PC-3 (cell line): ENCODE measurements at regions not wholly inside any gene's neighbourhood (a gene's known extent, or its start where the extent isn't known, plus 50 kb on each side); places are given as distances from the start of the nearest gene placed in this dataset.

ENCODE experiments used
- ATAC-seq: fragments of 200-7000 bp; cut with Tn5 transposase; 2 replicates; pipeline ENCODE4 v1.9.1; 2020; ENCODE audit warnings: mild to moderate bottlenecking, moderate library complexity
- BruUV-seq: library from RNA; stranded (reverse); fragments of 400-500 nt; replicated peaks from 2 replicates; lab custom pipeline; 2021; lab: Mats Ljungman, UMichigan
- CTCF ChIA-PET: fragments of 300-600 bp; sonication (Branson Sonifier 250); formaldehyde crosslinking; loops from one replicate; lab custom pipeline; 2022; ENCODE audit warnings: antibody characterized with exemption; lab: Charles Lee
- POLR2A ChIA-PET: fragments of 300-600 bp; sonication (Branson Sonifier 250); formaldehyde crosslinking; loops from one replicate; lab custom pipeline; 2022; ENCODE audit warnings: antibody characterized with exemption; ENCODE audit not compliant: unreplicated experiment; lab: Charles Lee
- DNase-seq: peaks from one replicate; pipeline ENCODE4 v3.0.0-alpha.2; 2015
- H2AFZ ChIP-seq: fragments of 300-600 bp; sonication (generic); 2 replicates; pipeline ENCODE4 v1.6.0; 2016; ENCODE audit warnings: antibody characterized with exemption, low read length
- H3F3A ChIP-seq: fragments of 300-600 bp; sonication (generic); one replicate; pipeline ENCODE4 v1.6.0; 2017; ENCODE audit warnings: antibody characterized with exemption, low read length, control low read depth, mild to moderate bottlenecking; ENCODE audit not compliant: unreplicated experiment
- H3K27ac ChIP-seq: fragments of 300-600 bp; sonication (generic); 2 replicates; pipeline ENCODE4 v1.5.1; 2016; ENCODE audit warnings: mild to moderate bottlenecking, low read length
- H3K27me3 ChIP-seq: fragments of 300-600 bp; sonication (generic); 2 replicates; pipeline ENCODE4 v1.6.1; 2016; ENCODE audit warnings: low read length, mixed read lengths
- H3K36me3 ChIP-seq: fragments of 300-600 bp; sonication (generic); 2 replicates; pipeline ENCODE4 v1.6.1; 2016; ENCODE audit warnings: low read depth, mixed run types, low read length, mixed read lengths
- H3K4me1 ChIP-seq: fragments of 300-600 bp; sonication (generic); 2 replicates; pipeline ENCODE4 v1.5.1; 2016; ENCODE audit warnings: low read length; ENCODE audit not compliant: insufficient read depth
- H3K4me2 ChIP-seq: fragments of 300-600 bp; sonication (generic); 2 replicates; pipeline ENCODE4 v1.6.0; 2016; ENCODE audit warnings: low read length
- H3K4me3 ChIP-seq: fragments of 300-600 bp; sonication (generic); 2 replicates; pipeline ENCODE4 v1.5.1; 2016; ENCODE audit warnings: mild to moderate bottlenecking, low read length, mixed read lengths
- H3K79me2 ChIP-seq: fragments of 300-600 bp; sonication (generic); 2 replicates; pipeline ENCODE4 v1.6.1; 2017; ENCODE audit warnings: low read length, mixed read lengths
- H3K9ac ChIP-seq: fragments of 300-600 bp; sonication (generic); 2 replicates; pipeline ENCODE4 v1.6.0; 2016; ENCODE audit warnings: mild to moderate bottlenecking, low read length
- H3K9me2 ChIP-seq: fragments of 300-600 bp; sonication (generic); replicated peaks from 2 replicates; pipeline ENCODE4 v1.6.1; 2016; ENCODE audit warnings: mixed run types, low read length, mixed read lengths
- H3K9me3 ChIP-seq: fragments of 300-600 bp; sonication (generic); 2 replicates; pipeline ENCODE4 v1.6.1; 2016; ENCODE audit warnings: low read length, mixed read lengths
- H4K20me1 ChIP-seq: fragments of 300-600 bp; sonication (generic); 2 replicates; pipeline ENCODE4 v1.6.1; 2016; ENCODE audit warnings: low read length, mixed read lengths
- EZH2 ChIP-seq: fragments of 300-600 bp; sonication (generic); IDR thresholded peaks from one replicate; pipeline ENCODE4 v1.6.1; 2017; ENCODE audit warnings: antibody characterized with exemption, mild to moderate bottlenecking, low read length; ENCODE audit not compliant: unreplicated experiment
- EZH2phosphoT487 ChIP-seq: fragments of 300-600 bp; sonication (generic); IDR thresholded peaks from 2 replicates; pipeline ENCODE4 v1.6.1; 2018; ENCODE audit warnings: mild to moderate bottlenecking, antibody characterized with exemption, low read length, borderline replicate concordance
- intact Hi-C: fragments of 100-400 bp; cut with micrococcal nuclease; formaldehyde crosslinking; loops from 2 replicates; pipeline ENCODE4 v1.9.0; 2023
- TF ChIP-seq, protein P1 (sequence below): fragments of 300-600 bp; sonication (generic); conservative IDR thresholded peaks from 2 replicates; pipeline ENCODE4 v1.5.1; 2017; ENCODE audit warnings: antibody characterized with exemption, low read depth, mild to moderate bottlenecking, low read length

- TF ChIP-seq EZH2, result no peak
- TF ChIP-seq EZH2phosphoT487, result no peak
- TF ChIP-seq, protein P1, sequence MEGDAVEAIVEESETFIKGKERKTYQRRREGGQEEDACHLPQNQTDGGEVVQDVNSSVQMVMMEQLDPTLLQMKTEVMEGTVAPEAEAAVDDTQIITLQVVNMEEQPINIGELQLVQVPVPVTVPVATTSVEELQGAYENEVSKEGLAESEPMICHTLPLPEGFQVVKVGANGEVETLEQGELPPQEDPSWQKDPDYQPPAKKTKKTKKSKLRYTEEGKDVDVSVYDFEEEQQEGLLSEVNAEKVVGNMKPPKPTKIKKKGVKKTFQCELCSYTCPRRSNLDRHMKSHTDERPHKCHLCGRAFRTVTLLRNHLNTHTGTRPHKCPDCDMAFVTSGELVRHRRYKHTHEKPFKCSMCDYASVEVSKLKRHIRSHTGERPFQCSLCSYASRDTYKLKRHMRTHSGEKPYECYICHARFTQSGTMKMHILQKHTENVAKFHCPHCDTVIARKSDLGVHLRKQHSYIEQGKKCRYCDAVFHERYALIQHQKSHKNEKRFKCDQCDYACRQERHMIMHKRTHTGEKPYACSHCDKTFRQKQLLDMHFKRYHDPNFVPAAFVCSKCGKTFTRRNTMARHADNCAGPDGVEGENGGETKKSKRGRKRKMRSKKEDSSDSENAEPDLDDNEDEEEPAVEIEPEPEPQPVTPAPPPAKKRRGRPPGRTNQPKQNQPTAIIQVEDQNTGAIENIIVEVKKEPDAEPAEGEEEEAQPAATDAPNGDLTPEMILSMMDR, result no peak
- no peak overlapping the region for H3K9ac ChIP-seq
- ATAC-seq, result no peak
- ChIA-PET CTCF (no interaction called here), POLR2A (no interaction called here)
- H3K36me3 ChIP-seq, result no peaks in the 10 kb centered on the region
- no peaks in the 10 kb centered on the region for H3K79me2 ChIP-seq
- H3K4me3 ChIP-seq, result no peak overlapping the region
- H3K9me2 ChIP-seq, result no peaks in the 10 kb centered on the region
- no peak overlapping the region for H3K4me2 ChIP-seq
- no peaks in the 10 kb centered on the region for H4K20me1 ChIP-seq
- H3F3A ChIP-seq, result no peaks in the 10 kb centered on the region
- no peak overlapping the region for H3K27ac ChIP-seq
- no peaks in the 10 kb centered on the region for H3K9me3 ChIP-seq
- no peak for DNase-seq
- no TSS peak for BruUV-seq
- intact Hi-C loops, result no loop called here
- no peak overlapping the region for H2AFZ ChIP-seq
- H3K4me1 ChIP-seq, result no peaks in the 10 kb centered on the region
- peaks cover 47% of the 10 kb centered on the region for H3K27me3 ChIP-seq
Observed at GRCh38 chr1:112056354-112056753, 66.9 kb upstream of the KCND3 start.

GRCh38 chr1:112057736-112058135, 68.3 kb upstream of the KCND3 start:
- CTCF ChIA-PET, result no interaction called here

GRCh38 chr1:112058815-112059450, 69.5 kb upstream of the KCND3 start:
- ChIA-PET POLR2A (no interaction called here), CTCF (no interaction called here)
- no peaks in the 10 kb centered on the region for H3K4me1 ChIP-seq
- BruUV-seq, result no TSS peak
- TF ChIP-seq EZH2phosphoT487, result no peak
- TF ChIP-seq, protein P1, result 0 out of 2 replicates have a peak, but pooled peaks have one; percentile 19
- TF ChIP-seq EZH2, result no peak
- H3K36me3 ChIP-seq, result no peaks in the 10 kb centered on the region
- no peaks in the 10 kb centered on the region for H3F3A ChIP-seq
- DNase-seq (no peak), ATAC-seq (no peak)
- no peaks in the 10 kb centered on the region for H3K9me2 ChIP-seq
- peaks cover 63% of the 10 kb centered on the region for H3K27me3 ChIP-seq
- no peak overlapping the region for H3K9ac ChIP-seq
- H3K4me2 ChIP-seq, result no peak overlapping the region
- no peak overlapping the region for H2AFZ ChIP-seq
- no peaks in the 10 kb centered on the region for H3K79me2 ChIP-seq
- no peaks in the 10 kb centered on the region for H4K20me1 ChIP-seq
- no peaks in the 10 kb centered on the region for H3K9me3 ChIP-seq
- H3K4me3 ChIP-seq, result no peak overlapping the region
- intact Hi-C loops, result no loop called here
- no peak overlapping the region for H3K27ac ChIP-seq

More at GRCh38 chr1:112057736-112058135, 68.3 kb upstream of the KCND3 start:
- Histone ChIP-seq H3K36me3 (no peaks in the 10 kb centered on the region), H3F3A (no peaks in the 10 kb centered on the region), H3K9me2 (no peaks in the 10 kb centered on the region), H3K9me3 (no peaks in the 10 kb centered on the region), H3K27me3 (peaks cover 52% of the 10 kb centered on the region), H3K4me1 (no peaks in the 10 kb centered on the region), H3K9ac (no peak overlapping the region), H2AFZ (no peak overlapping the region), H4K20me1 (no peaks in the 10 kb centered on the region), H3K4me2 (no peak overlapping the region), H3K4me3 (no peak overlapping the region), H3K79me2 (no peaks in the 10 kb centered on the region), H3K27ac (no peak overlapping the region)
- POLR2A ChIA-PET, result no interaction called here
- ATAC-seq, result no peak
- no TSS peak for BruUV-seq
- intact Hi-C loops, result no loop called here
- TF ChIP-seq, protein P1, result no peak
- no peak for TF ChIP-seq EZH2phosphoT487
- no peak for TF ChIP-seq EZH2
- no peak for DNase-seq
